ENCODE measurements at regions not wholly inside any gene's neighbourhood (a gene's known extent, or its start where the extent isn't known, plus 50 kb on each side); places are given as distances from the start of the nearest gene placed in this dataset.
"Not testable (repeated sequence)": the region's sequence is repeated elsewhere in the genome, so short reads cannot be mapped to it uniquely, and the experiment has no call there.

DNA sequence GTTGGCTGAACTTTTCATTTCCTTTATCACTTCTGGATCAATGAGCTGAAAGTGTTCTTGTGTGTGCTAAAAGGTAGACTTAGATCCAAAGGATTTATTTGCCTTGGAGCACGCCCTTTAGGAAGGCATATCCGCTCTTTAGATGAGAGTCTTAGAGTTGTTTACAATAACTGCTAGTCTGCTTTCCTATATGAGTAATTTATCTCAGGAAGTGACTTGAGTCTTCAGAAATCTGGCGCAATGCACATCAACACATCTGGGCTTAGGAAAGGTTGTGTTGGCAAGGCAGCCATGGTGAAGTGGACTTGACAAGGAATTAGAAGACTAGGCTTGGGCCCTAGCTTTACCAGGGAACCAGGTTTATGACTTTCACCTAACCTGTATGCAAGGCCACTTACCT lies 204.1 kb upstream of the PTGFR start:
- no peak for DNase-seq (ENCODE audit: low read depth)

GRCh38 chr1:78289603-78290002 lies 201.2 kb upstream of the PTGFR start:
- no peak for DNase-seq (ENCODE audit: low read depth)
- H3K4me3 ChIP-seq (ENCODE audit: low read depth, low read length): no peak overlapping the region

More for the DNA sequence above, 204.1 kb upstream of the PTGFR start:
- no peak overlapping the region for H3K4me3 ChIP-seq (ENCODE audit: low read depth, low read length)

GRCh38 chr1:78291418-78291817 lies 199.4 kb upstream of the PTGFR start:
- no peak overlapping the region for H3K4me3 ChIP-seq (ENCODE audit: low read depth, low read length)
- DNase-seq (ENCODE audit: low read depth): no peak

DNA sequence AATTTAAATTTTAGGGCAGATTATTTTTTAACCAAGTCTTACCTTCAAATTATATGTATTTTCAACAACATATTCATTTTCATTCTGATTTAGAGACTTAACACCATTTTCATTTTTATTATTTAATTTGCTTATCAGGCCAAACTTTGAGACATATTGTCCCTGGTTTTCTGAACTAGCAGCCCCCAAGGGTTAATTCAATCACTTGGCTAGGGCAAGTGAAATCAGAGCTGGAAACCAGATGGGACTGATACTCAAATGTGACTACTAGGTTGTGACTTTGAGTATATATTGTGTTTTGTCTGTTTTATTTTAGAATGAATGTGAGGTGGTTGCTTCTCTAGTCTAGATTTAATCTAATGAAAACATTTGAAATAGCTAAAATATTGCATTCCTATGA lies 198.9 kb upstream of the PTGFR start:
- no peak for DNase-seq (ENCODE audit: low read depth)
- no peak overlapping the region for H3K4me3 ChIP-seq (ENCODE audit: low read depth, low read length)

DNA sequence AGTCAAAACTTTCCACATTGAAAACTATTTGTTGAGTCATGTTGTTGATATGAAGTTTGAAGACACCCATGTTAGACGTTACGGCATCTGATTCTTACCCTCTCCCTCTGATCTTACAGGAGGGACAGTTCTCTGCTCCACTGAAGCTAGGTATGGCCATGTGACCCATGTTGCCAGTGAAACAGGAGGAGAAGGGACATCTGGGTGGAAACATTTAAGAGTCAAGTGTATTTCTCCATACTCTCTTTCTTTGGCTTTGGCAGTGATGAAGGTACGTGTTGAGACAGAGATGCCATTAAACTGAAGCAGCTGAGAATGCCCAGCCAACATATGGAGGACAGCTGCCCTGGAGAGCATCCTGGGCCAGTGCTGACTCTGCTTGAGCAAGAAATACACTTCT lies 198.4 kb upstream of the PTGFR start:
- H3K4me3 ChIP-seq (ENCODE audit: low read depth, low read length): no peak overlapping the region

GRCh38 chr1:78297836-78298235 lies 192.9 kb upstream of the PTGFR start:
- no peak overlapping the region for H3K4me3 ChIP-seq (ENCODE audit: low read depth, low read length)
- DNase-seq (ENCODE audit: low read depth): no peak

More for the DNA sequence above, 198.4 kb upstream of the PTGFR start:
- DNase-seq (ENCODE audit: low read depth): peak; percentile 58

- DNase-seq (ENCODE audit: low read depth): no peak
- H3K4me3 ChIP-seq (ENCODE audit: low read depth, low read length): no peak overlapping the region
Measured at GRCh38 chr1:78298349-78298748, 192.4 kb upstream of the PTGFR start.

DNA sequence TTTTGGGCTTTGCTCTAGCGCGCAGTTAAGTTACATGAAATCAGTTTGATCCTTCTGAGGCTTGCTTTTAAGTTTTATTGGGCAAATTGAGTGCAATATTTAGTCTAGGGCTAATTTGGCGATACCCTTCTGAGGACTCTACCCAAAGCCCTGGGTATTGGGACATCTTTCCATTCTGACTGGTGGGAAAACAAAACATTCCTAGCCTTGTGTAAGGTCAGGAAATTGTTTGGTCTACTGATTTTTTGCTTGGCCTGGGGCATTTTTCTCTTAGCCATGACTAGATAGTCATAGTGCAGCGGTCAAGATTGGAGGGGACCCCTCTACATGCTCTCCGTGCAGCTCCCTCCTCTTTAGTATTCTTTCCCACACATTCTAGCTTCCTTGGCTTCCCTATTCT lies 189.6 kb upstream of the PTGFR start:
- H3K4me3 ChIP-seq (ENCODE audit: low read depth, low read length): no peak overlapping the region
- no peak for DNase-seq (ENCODE audit: low read depth)

DNA sequence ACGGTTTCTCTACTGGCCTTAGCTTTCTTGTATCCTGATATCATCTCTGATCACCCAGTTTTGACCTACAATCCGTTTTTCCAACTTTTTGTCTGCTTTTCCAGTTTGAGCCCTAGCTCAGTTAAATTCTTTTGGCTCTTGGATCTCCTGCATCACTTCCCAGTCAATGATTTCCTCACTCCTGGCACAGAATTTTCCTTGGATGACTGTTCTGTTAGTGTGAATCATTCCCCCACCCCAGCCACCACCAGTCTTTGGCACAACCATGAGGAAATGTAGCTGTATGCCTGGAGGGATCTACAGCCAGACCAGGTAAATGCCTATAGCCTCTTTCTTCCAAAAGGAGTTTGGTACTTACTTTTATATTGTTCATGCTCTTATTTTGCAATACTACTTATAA lies 187.2 kb upstream of the PTGFR start:
- no peak overlapping the region for H3K4me3 ChIP-seq (ENCODE audit: low read depth, low read length)
- DNase-seq (ENCODE audit: low read depth): peak; percentile 87

- DNase-seq (ENCODE audit: low read depth): no peak
- H3K4me3 ChIP-seq (ENCODE audit: low read depth, low read length): no peak overlapping the region
Measured at GRCh38 chr1:78304341-78304740, 186.4 kb upstream of the PTGFR start.

GRCh38 chr1:78304761-78305160 lies 186.0 kb upstream of the PTGFR start:
- no peak for DNase-seq (ENCODE audit: low read depth)

GRCh38 chr1:78310261-78310660 lies 180.5 kb upstream of the PTGFR start:
- DNase-seq (ENCODE audit: low read depth); H3K4me3 ChIP-seq (ENCODE audit: low read depth, low read length): not testable (repeated sequence)

More at GRCh38 chr1:78304761-78305160, 186.0 kb upstream of the PTGFR start:
- H3K4me3 ChIP-seq (ENCODE audit: low read depth, low read length): no peak overlapping the region

DNA sequence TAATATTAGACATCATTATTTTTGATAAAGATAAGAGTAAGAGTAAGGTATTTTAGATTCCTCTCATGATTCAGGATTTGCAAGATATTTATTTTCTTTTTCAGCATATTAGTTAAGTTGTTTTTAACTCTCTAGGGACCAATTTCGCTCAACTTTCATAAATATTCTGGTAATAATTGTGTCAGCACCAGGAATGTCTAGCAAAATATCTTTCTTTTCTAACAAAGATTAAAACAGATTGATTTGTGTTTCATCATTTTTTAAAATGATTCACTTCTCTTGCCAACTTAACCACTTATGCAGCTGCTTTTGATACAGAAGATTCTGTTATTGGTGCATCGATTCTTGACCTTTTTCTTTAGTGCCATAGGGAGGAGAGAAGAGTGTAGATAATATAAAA lies 172.8 kb upstream of the PTGFR start:
- no peak for DNase-seq (ENCODE audit: low read depth)
- H3K4me3 ChIP-seq (ENCODE audit: low read depth, low read length): no peak overlapping the region

DNA sequence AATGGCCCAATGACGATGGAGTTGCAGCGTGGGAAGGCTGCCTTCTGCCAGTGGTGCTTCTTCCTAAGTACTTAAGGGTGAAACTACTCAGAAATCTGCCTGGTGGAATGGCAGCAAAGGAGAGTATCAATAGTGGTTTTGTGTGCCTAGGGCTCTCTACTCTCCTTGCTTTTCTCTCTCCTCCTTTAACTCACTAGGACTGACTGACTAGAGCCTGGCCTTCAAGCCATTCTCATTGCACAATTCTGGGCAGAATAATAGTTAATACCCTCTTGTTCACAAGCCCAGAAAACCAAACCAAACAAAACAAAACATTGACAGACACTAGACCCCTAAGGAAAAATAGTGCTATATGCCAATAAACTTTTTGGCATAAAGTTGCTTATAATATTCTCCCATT lies 171.2 kb upstream of the PTGFR start:
- no peak for DNase-seq (ENCODE audit: low read depth)
- no peak overlapping the region for H3K4me3 ChIP-seq (ENCODE audit: low read depth, low read length)

DNA sequence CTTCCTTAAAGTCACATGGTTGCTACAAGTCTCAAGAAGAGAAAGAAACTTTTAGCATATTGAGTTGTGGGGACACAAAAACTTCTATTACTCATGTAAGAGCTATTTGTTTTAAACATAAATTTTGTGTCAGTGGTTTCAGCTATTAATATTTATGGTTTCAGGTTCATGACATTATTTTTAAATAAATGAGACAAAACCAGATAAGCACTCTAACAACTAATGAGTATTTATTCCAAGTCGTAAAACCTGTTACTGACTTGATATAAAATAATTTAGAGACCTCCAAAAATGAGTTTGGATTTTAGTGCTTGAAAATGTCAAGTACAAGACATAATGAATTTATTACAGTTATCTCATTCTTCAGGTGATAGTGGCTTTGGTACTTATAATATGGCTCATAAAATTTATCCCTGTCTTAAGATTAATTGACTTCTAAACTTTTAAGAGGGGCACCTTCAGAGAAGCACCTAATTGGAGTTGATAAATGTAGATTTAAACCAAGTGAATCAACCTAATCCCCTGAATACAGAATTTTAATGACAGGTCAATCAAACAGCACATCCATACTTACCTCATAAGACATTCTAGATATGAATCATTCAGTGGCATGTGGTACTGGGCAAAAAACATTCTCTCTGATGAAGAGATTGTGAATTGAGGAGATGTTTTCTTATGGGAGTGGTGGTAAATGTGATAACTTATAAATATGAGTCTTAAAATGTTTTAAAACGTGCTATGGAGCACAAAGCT lies 167.7 kb upstream of the PTGFR start:
- H3K4me3 ChIP-seq (ENCODE audit: low read depth, low read length): no peak overlapping the region
- DNase-seq (ENCODE audit: low read depth): no peak

DNA sequence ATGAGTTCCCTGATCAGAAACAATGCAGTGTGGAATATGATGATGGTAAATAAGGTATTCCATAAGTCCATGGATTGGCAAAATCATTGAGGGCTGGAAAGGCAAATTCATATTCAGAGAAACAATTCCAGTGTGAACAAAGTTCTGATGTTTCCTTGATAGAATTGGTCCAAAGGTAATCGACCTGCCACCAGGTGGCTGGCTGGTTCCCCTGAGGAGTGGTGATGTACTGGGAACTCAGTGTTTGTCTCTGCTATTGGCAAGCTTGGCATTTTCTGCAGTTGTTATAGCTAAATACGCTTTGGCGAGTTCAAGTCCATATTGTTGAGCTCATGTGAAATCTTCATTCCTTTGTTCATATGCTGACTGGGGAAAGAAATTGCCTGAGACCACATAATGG lies 165.5 kb upstream of the PTGFR start:
- no peak overlapping the region for H3K4me3 ChIP-seq (ENCODE audit: low read depth, low read length)
- no peak for DNase-seq (ENCODE audit: low read depth)

DNA sequence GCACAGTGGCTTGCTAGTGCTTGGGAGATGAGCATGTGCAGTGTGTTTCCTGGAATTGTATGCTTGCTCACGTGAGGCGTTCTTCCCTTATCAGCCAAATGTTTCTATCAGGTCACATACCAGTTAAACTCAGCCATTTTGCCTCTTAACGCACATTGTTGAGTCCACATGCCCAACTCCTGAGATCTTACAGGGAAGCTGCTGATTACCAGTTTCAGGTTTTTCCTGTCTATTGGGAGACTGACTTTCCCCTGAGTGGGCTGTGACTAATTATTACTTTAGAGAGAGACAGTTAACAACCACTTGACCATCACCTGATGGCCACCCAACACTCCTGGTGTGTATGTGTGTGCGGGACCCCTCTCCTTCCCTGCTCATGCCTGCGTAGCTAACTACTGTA lies 161.3 kb upstream of the PTGFR start:
- H3K4me3 ChIP-seq (ENCODE audit: low read depth, low read length): no peak overlapping the region
- no peak for DNase-seq (ENCODE audit: low read depth)

GRCh38 chr1:78331799-78332198 lies 159.0 kb upstream of the PTGFR start:
- no peak for DNase-seq (ENCODE audit: low read depth)
- no peak overlapping the region for H3K4me3 ChIP-seq (ENCODE audit: low read depth, low read length)

GRCh38 chr1:78333502-78333901 lies 157.3 kb upstream of the PTGFR start:
- H3K4me3 ChIP-seq (ENCODE audit: low read depth, low read length): no peak overlapping the region
- no peak for DNase-seq (ENCODE audit: low read depth)

- no peak overlapping the region for H3K4me3 ChIP-seq (ENCODE audit: low read depth, low read length)
- DNase-seq (ENCODE audit: low read depth): no peak
Measured at GRCh38 chr1:78334114-78334513, 156.7 kb upstream of the PTGFR start.

DNA sequence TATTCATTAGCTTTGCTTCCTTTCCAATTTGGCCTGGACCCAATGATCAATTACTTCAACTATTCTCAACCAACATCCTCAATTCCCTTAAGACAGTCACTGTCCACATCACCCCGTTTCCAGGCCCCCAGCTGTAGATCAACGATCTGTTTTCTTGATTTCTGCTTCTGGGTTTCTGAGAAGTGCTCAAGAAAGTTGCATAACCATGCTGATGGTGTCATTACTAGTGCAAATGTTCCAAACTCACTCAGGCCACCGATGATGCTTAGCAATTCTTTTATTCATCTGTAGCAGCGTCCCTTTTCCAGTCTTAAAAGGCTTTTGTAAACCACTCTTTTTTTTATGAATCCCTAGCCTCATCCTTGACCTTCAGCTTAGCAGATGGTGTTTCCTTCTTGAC lies 155.8 kb upstream of the PTGFR start:
- peak; percentile 67 for DNase-seq (ENCODE audit: low read depth)
- no peak overlapping the region for H3K4me3 ChIP-seq (ENCODE audit: low read depth, low read length)

GRCh38 chr1:78336751-78337150 lies 154.0 kb upstream of the PTGFR start:
- not testable (repeated sequence) for H3K4me3 ChIP-seq (ENCODE audit: low read depth, low read length); DNase-seq (ENCODE audit: low read depth)

All from skeletal muscle cell (primary cell).